T-helper 2 cell (primary cell): ENCODE measurements at regions not wholly inside any gene's neighbourhood (a gene's known extent, or its start where the extent isn't known, plus 50 kb on each side); places are given as distances from the start of the nearest gene placed in this dataset.
"Not testable (repeated sequence)": the region's sequence is repeated elsewhere in the genome, so short reads cannot be mapped to it uniquely, and the experiment has no call there.

Experiments used
- DNase-seq, 5 experiments: peaks; one replicate each; pipeline versions ENCODE4 v3.0.0 to v3.0.0-alpha.2; 2012 to 2022

DNA sequence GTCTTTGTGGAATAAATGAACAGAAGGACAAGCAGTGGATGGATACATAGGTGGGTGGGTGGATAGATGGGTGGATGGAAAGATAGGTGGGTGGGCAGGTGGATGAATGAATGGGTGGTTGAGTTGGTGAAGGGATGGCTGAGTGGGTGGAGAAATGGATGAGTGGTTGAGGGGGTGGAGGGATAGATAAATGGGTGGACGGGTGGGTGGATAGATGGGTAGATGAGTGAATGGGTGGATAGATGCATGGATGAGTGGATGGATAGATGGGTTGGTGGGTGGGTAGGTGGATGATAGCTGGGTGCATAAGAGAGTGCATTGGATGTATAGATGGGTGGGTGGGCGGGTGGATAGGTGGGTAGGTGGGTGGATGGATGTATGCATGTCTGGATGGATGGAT lies 63.5 kb downstream of the UNC93B1 start:
- not testable (repeated sequence) for DNase-seq

DNA sequence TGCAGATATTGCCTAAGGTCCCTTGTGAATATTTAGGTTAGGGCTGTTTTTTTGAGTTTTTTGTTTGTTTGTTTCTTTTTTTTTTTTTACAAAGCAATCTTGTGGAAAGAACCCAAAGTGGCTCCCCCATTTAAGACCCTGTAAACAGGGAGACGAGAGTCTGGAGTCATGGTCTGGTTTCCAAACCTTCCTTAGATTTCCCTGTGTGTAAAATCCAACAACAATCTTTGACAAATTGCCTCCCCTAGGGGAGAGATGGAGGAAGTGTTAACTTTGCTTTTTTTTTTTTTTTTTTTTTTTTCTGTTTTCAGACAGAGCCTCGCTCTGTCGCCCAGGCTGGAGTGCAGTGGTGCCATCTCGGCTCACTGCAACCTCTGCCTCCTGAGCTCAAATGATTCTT lies 64.9 kb downstream of the UNC93B1 start:
- not testable (repeated sequence) for DNase-seq

DNA sequence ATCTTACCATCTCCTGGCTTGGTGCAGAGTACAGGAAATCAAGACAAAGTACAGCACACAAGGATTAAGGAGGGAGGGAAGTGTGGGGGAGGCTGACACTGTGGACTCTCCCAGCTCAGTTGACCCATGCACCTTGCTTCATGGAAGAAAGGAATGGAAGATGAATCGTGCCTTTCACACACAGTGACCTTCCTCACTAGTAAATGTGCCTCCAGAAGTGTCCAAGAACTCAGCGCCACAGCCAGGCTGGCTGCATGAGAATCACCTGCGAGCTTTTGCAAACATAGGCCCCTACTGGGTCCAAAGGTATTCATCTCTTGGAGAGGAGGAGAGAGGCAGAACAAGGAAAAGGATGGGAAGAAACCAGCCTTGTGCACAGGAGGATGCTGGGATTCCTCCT lies 65.5 kb downstream of the UNC93B1 start:
- not testable (repeated sequence) for DNase-seq

DNA sequence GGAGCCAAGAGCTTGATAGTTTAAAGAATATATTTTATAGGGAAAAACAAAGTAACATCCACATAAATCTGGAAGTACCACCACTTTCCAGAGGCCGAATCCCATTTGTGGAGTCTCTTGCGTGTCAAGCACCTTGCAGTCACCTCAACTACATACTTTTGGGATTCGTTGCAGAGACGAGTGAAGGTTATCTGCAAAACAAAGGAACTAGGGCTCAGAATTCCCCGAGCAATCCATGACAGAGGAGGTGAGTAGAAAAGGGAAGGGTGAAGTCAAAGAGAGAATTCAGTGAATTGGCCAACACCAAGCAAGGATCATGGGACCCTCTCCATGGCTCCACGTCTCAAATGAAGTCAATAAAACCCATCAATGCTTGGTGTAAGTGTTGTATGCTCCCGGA lies 80.3 kb downstream of the UNC93B1 start:
- not testable (repeated sequence) for DNase-seq

DNA sequence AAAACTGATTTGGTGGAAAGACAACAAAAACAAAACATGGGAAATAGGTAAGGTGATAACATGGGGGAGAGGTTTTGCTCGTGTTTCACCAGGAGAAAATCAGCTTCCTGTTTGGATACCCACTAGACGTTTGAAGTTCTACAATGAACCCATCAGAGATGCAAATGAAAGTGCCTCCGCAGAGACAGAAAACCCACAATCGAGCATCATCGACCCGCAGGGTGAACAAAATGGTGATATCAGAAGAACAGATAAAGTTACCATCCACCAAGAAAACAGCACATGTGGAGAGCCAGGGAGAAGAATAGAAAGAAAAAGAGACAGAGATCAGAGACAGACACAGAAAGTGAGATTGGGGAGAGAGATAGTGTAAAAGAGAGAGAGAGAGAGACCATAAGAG lies 83.4 kb downstream of the UNC93B1 start:
- DNase-seq, result peak in 3 of 5 experiments; percentile 2 to 66 (median 9)

DNA sequence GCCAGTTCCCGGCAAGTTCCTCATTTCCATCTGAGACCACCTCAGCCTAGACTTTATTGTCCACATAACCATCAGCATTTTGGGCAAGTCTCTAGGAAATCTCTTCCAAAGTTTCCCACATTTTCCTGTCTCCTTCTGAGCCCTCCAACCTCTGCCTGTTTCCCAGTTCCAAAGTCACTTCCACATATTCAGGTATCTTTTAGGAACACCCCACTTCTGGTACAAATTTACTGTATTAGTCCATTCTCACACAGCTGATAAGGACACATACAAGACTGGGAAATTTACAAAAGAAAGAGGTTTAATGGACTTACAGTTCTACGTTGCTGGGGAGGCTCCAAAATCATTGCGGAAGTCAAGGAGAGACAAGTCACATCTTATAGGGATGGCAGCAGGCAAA lies 91.7 kb downstream of the UNC93B1 start:
- not testable (repeated sequence) for DNase-seq

DNA sequence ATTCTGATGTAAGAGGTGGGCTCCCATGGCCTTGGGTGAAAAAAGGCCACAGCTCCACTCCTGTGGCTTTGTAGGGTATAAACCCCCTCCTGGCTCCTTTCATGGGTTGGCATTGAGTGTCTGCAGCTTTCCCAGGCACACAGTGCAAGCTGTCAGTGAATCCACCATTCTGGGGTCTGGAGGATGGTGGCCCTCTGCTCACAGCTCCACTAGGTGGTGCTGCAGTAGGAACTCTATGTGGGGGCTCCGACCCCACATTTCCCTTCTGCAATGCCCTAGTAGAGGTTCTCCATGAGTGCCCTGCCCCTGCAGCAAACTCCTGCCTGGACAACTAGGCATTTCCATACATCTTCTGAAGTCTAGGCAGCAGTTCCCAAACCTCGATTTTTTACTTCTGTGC lies 92.7 kb downstream of the UNC93B1 start:
- not testable (repeated sequence) for DNase-seq

DNA sequence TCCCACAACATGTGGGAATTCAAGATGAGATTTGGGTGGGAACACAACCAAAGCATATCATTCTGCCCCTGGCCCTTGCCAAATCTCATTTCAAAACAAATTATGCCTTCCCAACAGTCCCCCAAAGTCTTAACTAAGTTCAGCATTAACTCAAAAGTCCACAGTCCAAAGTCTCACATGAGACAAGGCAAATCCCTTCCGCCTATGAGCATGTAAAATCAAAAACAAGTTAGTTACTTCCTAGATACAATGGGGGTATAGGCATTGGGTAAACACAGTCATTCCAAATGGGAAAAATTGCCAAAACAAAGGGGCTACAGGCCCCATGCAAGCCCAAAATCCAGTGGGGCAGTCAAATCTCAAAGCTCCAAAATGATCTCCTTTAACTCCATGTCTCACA lies 93.1 kb downstream of the UNC93B1 start:
- DNase-seq, result not testable (repeated sequence)

DNA sequence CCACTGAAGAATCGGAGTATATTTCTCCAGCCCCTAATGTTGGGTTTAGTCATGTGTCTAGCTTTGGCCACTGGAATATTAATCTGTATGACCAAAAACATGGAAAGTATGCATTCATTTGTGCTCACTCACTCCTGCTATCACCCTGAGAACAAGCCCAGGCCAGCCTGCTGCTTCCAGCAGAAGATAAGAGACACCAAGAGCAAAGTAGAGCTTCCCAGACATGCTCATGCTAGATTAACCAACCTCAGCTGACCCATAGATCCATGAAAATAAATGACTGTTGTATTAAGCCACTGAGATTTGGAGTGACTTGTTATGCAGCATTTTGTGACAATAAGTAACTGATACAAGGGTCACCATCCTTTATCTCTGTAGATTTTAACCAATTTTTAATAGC lies 96.9 kb downstream of the UNC93B1 start:
- not testable (repeated sequence) for DNase-seq

DNA sequence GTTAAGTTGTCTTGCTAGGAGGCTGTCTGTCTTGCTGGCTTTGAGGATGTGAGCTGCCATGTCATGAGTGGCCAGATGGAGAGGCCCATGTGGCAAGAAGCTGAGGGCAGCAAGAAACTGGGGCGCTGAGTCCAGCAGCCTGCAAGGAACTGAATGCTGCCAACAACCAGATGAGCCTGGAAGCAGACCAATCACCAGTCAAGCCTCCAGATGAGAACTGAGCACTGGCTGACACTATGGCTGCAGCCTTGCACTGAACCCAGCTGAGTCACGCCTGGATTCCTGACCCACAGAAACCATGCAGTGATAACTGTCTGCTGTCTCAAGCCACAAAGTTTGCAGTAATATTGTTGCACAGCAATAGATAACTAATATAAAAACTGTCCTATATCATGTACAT lies 104.4 kb downstream of the UNC93B1 start:
- peak in 1 of 5 experiments; percentile 46 for DNase-seq

DNA sequence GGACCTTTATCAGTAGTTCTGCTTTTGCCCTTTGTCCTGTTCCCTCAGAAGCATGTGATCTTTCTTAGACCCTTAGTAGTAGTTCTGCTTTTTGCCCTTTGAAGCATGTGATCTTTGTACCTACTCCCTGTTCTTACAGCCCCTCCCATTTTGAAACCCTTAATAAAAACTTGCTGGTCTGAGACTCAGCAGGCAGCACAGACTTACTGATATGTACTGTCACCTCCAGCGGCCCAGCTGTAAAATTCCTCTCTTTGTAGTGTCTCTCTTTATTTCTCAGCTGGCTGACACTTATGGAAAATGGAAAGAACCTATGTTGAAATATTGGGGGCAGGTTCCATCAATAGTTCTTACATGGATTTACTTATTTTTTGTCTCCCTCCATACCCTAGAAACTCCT lies 110.4 kb downstream of the UNC93B1 start:
- DNase-seq, result not testable (repeated sequence)

DNA sequence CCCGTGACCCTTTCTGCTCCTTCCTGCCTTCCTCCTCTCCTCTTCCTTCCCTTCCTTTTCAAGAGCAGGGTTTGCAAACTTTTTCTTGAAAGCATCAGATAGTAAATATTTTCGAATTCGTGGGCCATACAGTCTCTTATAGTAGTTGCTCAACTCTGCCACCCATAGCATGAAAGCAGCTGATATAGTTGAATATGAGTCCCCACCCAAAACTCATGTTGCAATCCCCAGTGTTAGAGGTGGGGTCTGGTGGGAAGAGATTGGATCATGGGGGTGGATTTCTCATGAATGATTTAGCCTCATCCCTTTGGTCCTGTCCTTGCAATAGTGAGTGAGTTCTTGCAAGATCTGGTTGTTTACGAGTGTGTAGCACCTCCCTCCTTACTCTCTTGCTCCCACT lies 114.3 kb downstream of the UNC93B1 start:
- not testable (repeated sequence) for DNase-seq

DNA sequence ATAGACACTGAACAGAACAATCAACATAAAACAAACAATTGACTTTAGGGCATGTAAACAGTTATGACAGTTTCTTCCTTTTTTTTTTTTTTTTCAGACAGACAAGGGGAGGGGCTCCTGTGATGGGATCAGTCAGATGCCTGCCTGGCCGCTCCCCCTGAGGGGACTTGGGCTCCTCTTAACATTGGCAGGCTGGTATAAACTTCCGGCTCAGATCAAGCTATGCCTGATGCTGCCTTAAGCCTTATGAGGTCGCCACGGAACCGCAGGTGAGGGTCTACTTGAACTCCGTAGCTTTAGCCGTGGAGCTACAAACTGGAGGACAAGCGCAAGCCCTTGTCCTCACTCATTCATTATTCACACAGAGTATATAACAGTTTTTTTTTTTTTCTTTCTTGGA lies 115.8 kb downstream of the UNC93B1 start:
- not testable (repeated sequence) for DNase-seq

DNA sequence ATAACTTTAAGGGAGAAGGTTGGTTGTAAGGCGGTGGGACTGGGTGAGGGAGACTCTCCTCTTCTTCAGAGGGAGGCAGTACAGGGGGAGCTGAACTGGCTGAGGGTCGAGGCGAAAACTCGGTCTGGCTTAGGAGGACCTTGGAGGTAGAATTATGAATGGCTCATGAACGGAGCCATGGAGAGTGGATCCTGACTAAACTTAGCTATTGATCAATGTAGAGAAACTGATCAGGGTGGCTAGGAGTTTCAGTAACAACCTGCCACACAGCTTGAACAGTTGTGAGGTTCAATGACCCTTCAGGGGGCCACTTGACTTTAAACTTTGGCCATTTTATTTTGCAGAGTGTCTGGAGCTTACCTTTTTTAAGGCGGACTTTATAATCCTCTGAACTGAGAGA lies 117.2 kb downstream of the UNC93B1 start:
- not testable (repeated sequence) for DNase-seq

DNA sequence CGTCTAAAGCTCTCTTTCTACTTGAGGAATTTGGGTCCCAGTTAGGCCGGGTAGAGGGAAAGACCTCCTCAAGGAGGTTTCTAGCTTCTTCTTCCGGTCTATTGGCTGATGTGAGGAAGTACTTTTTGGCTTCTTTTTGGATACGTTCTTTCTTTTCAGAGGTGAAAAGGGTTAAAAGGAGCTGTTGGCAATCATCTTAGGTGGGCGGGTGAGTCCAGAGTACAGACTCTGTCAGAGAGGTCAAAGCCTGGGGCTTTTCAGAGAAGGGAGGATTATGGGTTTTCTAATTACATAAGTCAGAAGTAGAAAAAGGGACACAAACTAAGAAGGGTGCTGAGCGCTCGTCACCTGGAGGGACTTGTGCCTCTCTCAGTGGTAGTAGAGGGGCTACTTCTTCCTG lies 117.7 kb downstream of the UNC93B1 start:
- DNase-seq, result not testable (repeated sequence)

DNA sequence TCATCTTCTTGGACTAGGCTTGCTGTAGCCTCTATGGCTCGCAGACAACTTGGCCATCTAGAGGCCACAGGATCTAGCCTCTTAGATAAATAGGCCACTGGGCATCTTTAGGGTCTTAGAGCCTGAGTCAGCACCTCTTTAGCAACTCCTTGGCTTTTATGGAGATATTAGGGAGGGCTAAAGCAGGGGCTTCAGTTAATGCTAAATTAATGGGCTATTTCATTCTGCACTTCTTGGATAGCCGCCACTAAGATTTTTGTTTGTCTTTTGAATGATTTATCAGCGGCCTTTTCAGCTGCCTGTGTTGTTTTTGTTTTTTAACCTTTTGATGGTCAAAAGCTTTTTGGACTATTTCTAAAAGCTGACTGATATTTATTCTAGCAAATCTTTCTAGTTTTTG lies 118.3 kb downstream of the UNC93B1 start:
- not testable (repeated sequence) for DNase-seq

DNA sequence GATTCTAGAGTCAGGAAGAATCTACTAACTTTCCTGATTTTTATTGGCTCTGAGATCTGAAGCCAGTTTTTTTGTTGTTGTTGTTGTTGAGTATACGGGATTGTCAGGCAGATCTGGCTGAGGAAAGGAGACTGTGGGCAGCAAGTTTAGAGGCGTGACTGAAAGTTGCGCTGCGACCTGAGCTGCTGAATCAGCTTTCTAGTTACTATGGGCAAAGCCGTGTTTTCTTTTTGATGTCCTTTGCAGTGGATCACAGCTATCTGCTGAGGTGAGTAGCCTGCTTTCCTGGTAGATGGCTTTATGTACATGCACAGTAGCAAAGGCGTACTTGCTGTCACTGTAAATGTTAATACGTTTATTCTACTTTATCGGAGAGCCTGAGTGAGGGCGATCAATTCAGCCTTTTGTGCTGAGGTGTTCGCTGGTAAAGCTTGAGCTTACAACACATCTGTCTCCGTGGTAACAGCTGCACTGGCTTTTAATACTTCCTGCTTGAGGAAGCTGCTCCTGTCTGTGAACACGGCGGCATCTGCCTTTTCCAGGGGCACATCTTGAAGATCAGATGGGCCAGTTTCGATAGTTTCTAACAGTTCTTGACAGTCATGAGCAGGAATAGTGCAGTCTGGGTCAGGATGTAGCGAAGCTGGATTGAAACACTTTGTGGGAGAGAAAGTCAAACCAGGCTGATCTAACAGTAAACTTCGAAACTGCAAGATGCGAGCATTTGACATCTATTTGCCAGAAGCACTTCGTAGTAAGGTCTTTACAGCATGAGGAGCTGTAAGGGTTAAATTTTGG lies 118.9 kb downstream of the UNC93B1 start:
- DNase-seq, result peak in 4 of 5 experiments; percentile 12 to 81 (median 12)

DNA sequence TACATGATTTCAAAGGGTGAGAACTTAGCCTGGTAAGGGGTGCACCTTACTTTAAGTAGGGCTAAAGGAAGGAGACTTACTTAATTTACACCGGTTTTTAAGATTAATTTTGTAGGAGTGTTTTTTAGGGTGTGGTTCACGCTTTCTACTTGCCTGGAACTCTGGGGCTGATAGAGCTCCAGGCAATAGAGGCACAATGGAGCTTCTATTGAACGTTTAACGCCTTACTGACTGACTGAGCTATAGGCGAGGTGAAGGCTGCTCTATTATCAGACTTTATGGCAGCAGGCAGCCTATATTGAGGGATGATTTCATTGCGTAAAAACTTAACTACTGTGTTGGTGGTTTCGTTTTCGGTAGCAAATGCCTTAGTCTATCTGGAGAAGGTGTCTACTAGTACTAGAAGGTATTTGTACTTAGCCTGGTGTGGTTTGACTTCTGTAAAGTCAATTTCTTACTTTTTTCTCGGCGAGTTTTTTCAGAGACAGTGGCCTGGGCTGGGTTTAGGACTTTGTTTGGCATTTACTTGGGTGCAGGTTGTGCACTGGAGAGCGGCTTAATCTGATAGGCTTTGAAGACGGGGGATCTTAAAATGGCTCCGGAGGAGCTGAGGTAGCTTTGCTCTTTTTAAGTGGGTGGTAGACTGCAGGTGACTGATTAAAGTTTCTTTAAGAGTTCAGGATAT lies 119.7 kb downstream of the UNC93B1 start:
- peak in 2 of 5 experiments; percentile 12 to 60 for DNase-seq

DNA sequence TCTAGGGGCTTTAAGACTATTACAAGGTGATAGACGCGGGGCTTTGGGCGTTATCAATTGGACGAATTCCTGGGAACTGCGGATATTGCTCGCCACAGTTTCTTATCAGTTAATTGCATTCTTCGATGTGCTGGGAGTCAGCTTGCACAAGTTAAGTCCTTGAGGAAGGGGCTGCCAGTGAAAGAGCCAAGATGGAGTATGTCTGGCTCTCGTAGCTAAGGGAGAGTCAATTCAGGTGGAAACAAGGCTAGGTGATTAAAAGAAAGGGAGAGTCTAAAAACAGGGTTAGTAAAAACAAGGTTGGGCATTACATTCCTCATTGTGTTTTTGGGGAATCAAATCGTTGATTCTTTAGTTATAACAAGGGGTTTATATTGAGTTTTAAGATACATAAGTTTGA lies 121.6 kb downstream of the UNC93B1 start:
- DNase-seq, result not testable (repeated sequence)

DNA sequence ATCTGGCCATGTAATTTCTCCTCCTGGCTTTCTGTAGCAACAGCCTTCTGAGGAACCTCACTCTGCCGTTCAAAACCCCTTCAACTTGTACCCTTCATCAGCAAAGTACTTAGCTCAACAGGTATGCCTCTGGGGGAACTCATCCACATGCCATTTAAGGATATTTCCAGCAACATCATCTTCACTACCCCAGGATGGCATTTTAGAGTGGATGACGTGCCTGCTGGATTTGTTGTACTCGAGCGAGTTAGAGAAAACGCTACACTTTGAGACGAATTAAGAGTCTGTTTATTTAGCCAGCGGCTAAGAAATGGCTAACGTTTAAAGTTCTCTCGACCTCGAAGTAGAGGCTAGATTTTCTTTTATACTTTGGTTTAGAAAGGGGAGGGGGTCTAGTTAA lies 122.1 kb downstream of the UNC93B1 start:
- DNase-seq, result not testable (repeated sequence)

DNA sequence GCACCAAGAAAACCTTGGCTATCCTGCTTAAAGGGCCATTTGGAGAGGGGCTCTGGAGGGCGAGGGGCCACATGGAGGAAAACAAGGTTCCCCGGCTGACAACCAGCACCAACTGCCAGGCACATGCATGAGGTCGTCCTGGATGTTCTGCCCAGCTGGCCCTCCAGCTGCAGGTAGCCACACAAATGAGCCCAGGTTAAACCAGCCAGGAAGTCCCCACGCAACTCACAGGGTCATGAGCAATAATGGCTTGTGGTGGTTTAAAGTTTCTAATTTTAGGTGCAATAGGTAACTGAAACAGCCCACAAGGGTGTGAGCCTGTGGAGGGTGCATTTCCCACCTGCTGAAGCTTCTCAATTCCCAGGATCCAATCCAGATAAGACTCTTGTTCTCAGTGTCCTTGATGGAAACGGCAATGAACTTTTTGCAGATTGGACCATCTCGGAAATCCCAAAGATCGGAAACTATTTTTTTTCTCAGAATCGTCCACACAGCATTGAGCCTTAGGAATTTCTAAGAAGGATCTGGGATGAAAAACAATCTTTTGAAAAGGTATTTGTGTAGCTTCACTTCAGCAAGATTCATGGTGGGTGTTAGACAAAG lies 123.2 kb downstream of the UNC93B1 start:
- not testable (repeated sequence) for DNase-seq

DNA sequence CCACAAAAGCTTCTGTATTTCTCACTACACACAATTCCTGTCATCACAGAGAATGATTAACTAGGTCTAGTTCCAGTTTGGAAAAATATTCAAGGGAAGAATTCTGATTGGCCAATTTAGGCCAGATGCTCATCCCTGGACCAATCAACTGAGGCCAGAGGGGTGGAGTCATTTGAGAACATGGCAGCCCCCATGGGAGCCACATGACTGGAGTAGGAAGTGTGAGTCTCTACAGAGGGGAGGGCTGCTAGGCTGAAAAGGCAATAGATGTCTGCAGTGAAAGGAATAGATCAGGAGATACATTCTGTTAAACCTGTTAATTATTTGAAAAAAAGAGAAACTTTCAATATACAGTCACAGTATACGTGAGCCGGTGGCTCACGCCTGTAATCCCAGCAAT lies 125.2 kb downstream of the UNC93B1 start:
- not testable (repeated sequence) for DNase-seq

DNA sequence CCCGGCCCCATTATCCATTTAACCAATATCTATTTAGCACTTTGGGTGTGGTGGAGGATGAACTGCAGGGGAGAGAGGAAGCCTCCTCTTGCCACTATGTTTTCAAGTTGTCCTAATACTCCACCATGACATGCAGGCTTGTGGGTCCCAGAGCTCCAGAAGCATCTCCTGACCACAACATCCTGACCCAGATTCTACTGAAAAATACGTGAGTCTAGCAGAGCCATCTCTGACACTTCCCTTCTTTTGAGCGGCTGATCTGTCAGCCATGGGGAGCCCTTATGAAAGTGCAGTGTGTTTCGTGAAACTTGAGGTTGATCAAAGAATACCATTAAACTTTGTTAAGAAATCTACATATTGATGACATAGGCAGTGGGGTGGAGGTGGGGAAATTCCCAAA lies 126.6 kb downstream of the UNC93B1 start:
- not testable (repeated sequence) for DNase-seq

DNA sequence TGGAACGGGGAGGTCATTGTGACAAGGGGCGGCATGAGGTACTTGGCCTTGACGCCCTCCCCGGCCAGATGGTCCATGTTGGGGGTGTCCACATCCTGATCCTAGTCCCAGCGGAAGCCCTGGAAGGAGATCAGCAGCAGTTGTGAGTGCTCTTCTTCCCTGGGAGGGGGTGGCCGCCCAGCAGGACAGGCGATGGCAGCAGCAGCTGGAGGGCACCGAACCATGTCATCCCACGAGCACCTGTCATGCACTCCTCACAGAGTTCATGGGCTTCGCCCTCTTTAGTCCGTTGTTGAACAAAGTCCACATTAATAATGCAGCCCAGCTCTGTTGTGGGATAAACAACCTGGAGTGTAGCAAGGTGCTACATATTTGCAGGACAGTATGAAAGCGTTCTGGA lies 130.7 kb downstream of the UNC93B1 start:
- DNase-seq, result not testable (repeated sequence)
